ENCODE measurements at regions not wholly inside any gene's neighbourhood (a gene's known extent, or its start where the extent isn't known, plus 50 kb on each side); places are given as distances from the start of the nearest gene placed in this dataset.

- H3K9ac ChIP-seq (ENCODE audit: low read depth, low read length, poor library complexity, severe bottlenecking) = peak overlapping the region; percentile 78
- H3K4me2 ChIP-seq (ENCODE audit: low read depth, low read length, poor library complexity, severe bottlenecking) = peak overlapping the region; percentile 84
- no peaks in the 10 kb centered on the region for H3K9me3 ChIP-seq (ENCODE audit: insufficient read depth, low read depth, low read length)
- no peaks in the 10 kb centered on the region for H3K36me3 ChIP-seq (ENCODE audit: insufficient read depth, low read length)
- no peaks in the 10 kb centered on the region for H4K20me1 ChIP-seq (ENCODE audit: insufficient read depth, low read length, poor library complexity, severe bottlenecking)
- TF ChIP-seq CTCF (conservative IDR thresholded peaks at IDR 0.05; ENCODE audit: low read length) (no peak), EZH2phosphoT487 (IDR thresholded peaks at IDR 0.05; ENCODE audit: borderline replicate concordance) (no peak)
- 0 out of 2 replicates have a peak overlapping the region, but pooled peaks have one; percentile 19 for H2AFZ ChIP-seq (ENCODE audit: low read length)
- peaks cover 30% of the 10 kb centered on the region for H3K4me1 ChIP-seq (ENCODE audit: insufficient read depth, low read length, poor library complexity, severe bottlenecking)
- H3K27me3 ChIP-seq (ENCODE audit: insufficient read depth, low read length, poor library complexity, severe bottlenecking) = no peaks in the 10 kb centered on the region
- peak overlapping the region; percentile 65 for H3K4me3 ChIP-seq (ENCODE audit: low read length, poor library complexity, severe bottlenecking)
- no peaks in the 10 kb centered on the region for H3K79me2 ChIP-seq (ENCODE audit: insufficient read depth, low read length)
- no peaks in the 10 kb centered on the region for H3K9me2 ChIP-seq (replicated peaks; ENCODE audit: low read depth, low read length)
- no peaks in the 10 kb centered on the region for H3F3A ChIP-seq (ENCODE audit: low read depth)
These were observed 72.7 kb upstream of the GATA5 start for GRCh38 chr20:62548471-62548870.

GRCh38 chr20:62549029-62549428 lies 73.2 kb upstream of the GATA5 start:
- Histone ChIP-seq H3K4me3 (ENCODE audit: low read length, poor library complexity, severe bottlenecking) (peak overlapping the region; percentile 65), H4K20me1 (ENCODE audit: insufficient read depth, low read length, poor library complexity, severe bottlenecking) (no peaks in the 10 kb centered on the region), H3K4me1 (ENCODE audit: insufficient read depth, low read length, poor library complexity, severe bottlenecking) (peaks cover 30% of the 10 kb centered on the region), H3K9ac (ENCODE audit: low read depth, low read length, poor library complexity, severe bottlenecking) (peak overlapping the region; percentile 78), H3K9me3 (ENCODE audit: insufficient read depth, low read depth, low read length) (no peaks in the 10 kb centered on the region), H3K27me3 (ENCODE audit: insufficient read depth, low read length, poor library complexity, severe bottlenecking) (no peaks in the 10 kb centered on the region), H3K4me2 (ENCODE audit: low read depth, low read length, poor library complexity, severe bottlenecking) (peak overlapping the region; percentile 84), H3K36me3 (ENCODE audit: insufficient read depth, low read length) (no peaks in the 10 kb centered on the region), H3F3A (ENCODE audit: low read depth) (no peaks in the 10 kb centered on the region), H3K79me2 (ENCODE audit: insufficient read depth, low read length) (no peaks in the 10 kb centered on the region), H3K9me2 (replicated peaks; ENCODE audit: low read depth, low read length) (no peaks in the 10 kb centered on the region), H2AFZ (ENCODE audit: low read length) (no peak overlapping the region)
- no peak for TF ChIP-seq CTCF (conservative IDR thresholded peaks at IDR 0.05; ENCODE audit: low read length)
- no peak for TF ChIP-seq EZH2phosphoT487 (IDR thresholded peaks at IDR 0.05; ENCODE audit: borderline replicate concordance)

- H3K36me3 ChIP-seq (ENCODE audit: insufficient read depth, low read length) = no peaks in the 10 kb centered on the region
- H3K27me3 ChIP-seq (ENCODE audit: insufficient read depth, low read length, poor library complexity, severe bottlenecking) = no peaks in the 10 kb centered on the region
- no peaks in the 10 kb centered on the region for H4K20me1 ChIP-seq (ENCODE audit: insufficient read depth, low read length, poor library complexity, severe bottlenecking)
- no peak overlapping the region for H2AFZ ChIP-seq (ENCODE audit: low read length)
- no peaks in the 10 kb centered on the region for H3F3A ChIP-seq (ENCODE audit: low read depth)
- H3K4me3 ChIP-seq (ENCODE audit: low read length, poor library complexity, severe bottlenecking) = peak overlapping the region; percentile 65
- H3K79me2 ChIP-seq (ENCODE audit: insufficient read depth, low read length) = no peaks in the 10 kb centered on the region
- H3K4me1 ChIP-seq (ENCODE audit: insufficient read depth, low read length, poor library complexity, severe bottlenecking) = peaks cover 34% of the 10 kb centered on the region
- TF ChIP-seq EZH2phosphoT487 (IDR thresholded peaks at IDR 0.05; ENCODE audit: borderline replicate concordance) (no peak), CTCF (conservative IDR thresholded peaks at IDR 0.05; ENCODE audit: low read length) (no peak)
- H3K9me3 ChIP-seq (ENCODE audit: insufficient read depth, low read depth, low read length) = no peaks in the 10 kb centered on the region
- H3K4me2 ChIP-seq (ENCODE audit: low read depth, low read length, poor library complexity, severe bottlenecking) = peak overlapping the region; percentile 84
- no peaks in the 10 kb centered on the region for H3K9me2 ChIP-seq (replicated peaks; ENCODE audit: low read depth, low read length)
- H3K9ac ChIP-seq (ENCODE audit: low read depth, low read length, poor library complexity, severe bottlenecking) = peak overlapping the region; percentile 78
These were observed 73.8 kb upstream of the GATA5 start for GRCh38 chr20:62549499-62550086.
